Mesothelial cell of epicardium (in vitro differentiated cells): ENCODE measurements at regions not wholly inside any gene's neighbourhood (a gene's known extent, or its start where the extent isn't known, plus 50 kb on each side); places are given as distances from the start of the nearest gene placed in this dataset.

Experiments used
- DNase-seq, 2 experiments: peaks; one replicate each; pipeline ENCODE4 v3.0.0; 2021; ENCODE audit warnings: low spot score in 2 of 2; ENCODE audit not compliant: unreplicated experiment in 2 of 2
- H3K27ac Mint-ChIP-seq: 2 replicates; pipeline ENCODE4 v1.8.0; 2021; ENCODE audit warnings: mixed read lengths
- H3K27me3 Mint-ChIP-seq: 2 replicates; pipeline ENCODE4 v1.8.0; 2021; ENCODE audit warnings: low read depth, mixed read lengths
- H3K36me3 Mint-ChIP-seq: 2 replicates; pipeline ENCODE4 v1.8.0; 2021; ENCODE audit warnings: mixed read lengths
- H3K4me1 Mint-ChIP-seq: 2 replicates; pipeline ENCODE4 v1.8.0; 2021; ENCODE audit warnings: mixed read lengths
- H3K4me3 Mint-ChIP-seq: 2 replicates; pipeline ENCODE4 v1.8.0; 2021; ENCODE audit warnings: mild to moderate bottlenecking, moderate library complexity, mixed read lengths
- H3K9me3 Mint-ChIP-seq: 2 replicates; pipeline ENCODE4 v1.8.0; 2021; ENCODE audit warnings: mixed read lengths
- TF ChIP-seq, protein P1 (sequence below): fragments of 200-600 bp; sonication (generic); IDR thresholded peaks from one replicate; pipeline ENCODE4 v1.5.0; 2021; ENCODE audit warnings: antibody characterized with exemption; ENCODE audit not compliant: unreplicated experiment

DNA sequence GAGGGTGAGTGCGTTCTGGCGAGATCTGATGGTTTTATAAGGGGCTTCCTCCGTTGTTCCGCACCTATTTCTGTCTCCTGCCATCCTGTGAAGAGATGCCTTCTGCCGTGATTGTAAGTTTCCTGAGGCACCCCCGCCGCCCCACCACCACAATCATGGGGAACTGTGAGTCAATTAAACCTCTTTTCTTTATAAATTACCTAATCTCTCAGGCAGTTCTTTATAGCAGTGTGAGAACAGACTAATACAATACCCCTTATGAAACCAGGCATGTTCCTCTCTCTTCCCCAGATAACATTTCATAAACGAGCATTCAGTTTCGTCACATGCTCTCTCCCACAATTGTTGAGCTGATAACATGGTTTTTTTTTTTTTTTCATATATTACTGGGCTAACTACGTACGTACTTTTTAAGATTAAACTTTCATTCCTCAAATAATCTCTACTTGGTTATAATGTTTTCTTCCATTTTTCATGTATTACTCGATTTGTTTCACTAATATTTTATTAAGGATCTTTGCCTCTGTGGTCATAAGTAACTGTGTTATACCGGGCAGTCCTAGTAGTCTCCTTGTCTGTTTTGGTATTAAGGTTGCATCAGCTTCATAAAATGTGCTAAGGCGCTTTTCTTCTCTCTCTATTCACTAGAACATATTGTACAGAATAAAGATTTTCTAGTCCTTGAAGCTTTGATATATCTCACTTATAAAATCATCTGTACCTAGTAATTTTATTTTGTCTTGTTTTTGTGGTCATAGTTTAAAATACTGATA is 64.9 kb upstream of the MVB12B start:
- no peak for DNase-seq
- Mint-ChIP-seq H3K4me1 (peaks cover 3% of the 10 kb centered on the region), H3K4me3 (no peak overlapping the region), H3K27me3 (peaks cover 72% of the 10 kb centered on the region), H3K27ac (no peak overlapping the region), H3K9me3 (peaks cover 8% of the 10 kb centered on the region), H3K36me3 (no peaks in the 10 kb centered on the region)
- TF ChIP-seq, protein P1, sequence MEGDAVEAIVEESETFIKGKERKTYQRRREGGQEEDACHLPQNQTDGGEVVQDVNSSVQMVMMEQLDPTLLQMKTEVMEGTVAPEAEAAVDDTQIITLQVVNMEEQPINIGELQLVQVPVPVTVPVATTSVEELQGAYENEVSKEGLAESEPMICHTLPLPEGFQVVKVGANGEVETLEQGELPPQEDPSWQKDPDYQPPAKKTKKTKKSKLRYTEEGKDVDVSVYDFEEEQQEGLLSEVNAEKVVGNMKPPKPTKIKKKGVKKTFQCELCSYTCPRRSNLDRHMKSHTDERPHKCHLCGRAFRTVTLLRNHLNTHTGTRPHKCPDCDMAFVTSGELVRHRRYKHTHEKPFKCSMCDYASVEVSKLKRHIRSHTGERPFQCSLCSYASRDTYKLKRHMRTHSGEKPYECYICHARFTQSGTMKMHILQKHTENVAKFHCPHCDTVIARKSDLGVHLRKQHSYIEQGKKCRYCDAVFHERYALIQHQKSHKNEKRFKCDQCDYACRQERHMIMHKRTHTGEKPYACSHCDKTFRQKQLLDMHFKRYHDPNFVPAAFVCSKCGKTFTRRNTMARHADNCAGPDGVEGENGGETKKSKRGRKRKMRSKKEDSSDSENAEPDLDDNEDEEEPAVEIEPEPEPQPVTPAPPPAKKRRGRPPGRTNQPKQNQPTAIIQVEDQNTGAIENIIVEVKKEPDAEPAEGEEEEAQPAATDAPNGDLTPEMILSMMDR = no peak

DNA sequence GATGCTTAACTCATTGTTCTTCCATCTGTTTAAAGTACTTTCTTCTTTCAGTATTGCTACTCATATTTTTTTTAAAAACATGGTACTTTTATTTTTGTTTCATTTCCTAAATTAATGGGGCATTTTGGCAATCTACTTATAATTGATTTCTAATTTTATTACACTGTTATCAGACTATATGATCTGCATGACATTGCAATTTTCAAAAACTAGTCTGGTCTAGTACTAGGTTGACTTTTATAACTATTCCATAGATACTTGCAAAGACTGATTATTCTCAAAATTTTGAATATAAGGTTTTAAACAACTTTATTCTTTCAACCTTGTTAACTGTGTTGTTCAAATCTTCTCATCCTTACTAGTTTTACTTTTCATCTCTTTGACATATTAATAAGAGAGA is 63.9 kb upstream of the MVB12B start:
- peaks cover 63% of the 10 kb centered on the region for H3K27me3 Mint-ChIP-seq
- H3K27ac Mint-ChIP-seq = no peak overlapping the region
- H3K4me1 Mint-ChIP-seq = peaks cover 3% of the 10 kb centered on the region
- DNase-seq = no peak
- TF ChIP-seq, protein P1 = no peak
- H3K4me3 Mint-ChIP-seq = no peak overlapping the region
- no peaks in the 10 kb centered on the region for H3K36me3 Mint-ChIP-seq
- H3K9me3 Mint-ChIP-seq = peaks cover 8% of the 10 kb centered on the region

DNA sequence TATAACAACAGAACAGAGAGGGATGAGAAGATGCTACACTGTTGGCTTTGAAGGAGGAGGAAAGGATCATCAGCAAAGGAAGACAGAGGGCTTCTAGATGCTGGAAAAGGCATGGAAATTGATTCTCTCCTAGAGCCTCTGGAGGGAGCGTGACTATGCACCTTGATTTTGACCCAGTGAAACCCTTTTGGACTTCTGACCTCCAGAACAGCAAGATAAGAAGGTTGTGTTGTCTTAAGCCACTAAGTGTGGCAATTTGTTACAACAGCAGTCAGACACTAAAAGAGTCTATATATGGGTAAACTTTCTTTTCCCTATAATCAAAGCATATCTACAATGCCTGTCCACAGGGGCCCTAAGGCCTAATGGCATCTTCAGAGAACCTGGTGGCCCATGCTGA is 56.1 kb upstream of the MVB12B start:
- peaks cover 6% of the 10 kb centered on the region for H3K27me3 Mint-ChIP-seq
- H3K9me3 Mint-ChIP-seq = peaks cover 15% of the 10 kb centered on the region
- peaks cover 5% of the 10 kb centered on the region for H3K36me3 Mint-ChIP-seq
- no peak overlapping the region for H3K4me3 Mint-ChIP-seq
- peaks cover 7% of the 10 kb centered on the region for H3K4me1 Mint-ChIP-seq
- no peak overlapping the region for H3K27ac Mint-ChIP-seq
- no peak for DNase-seq
- TF ChIP-seq, protein P1 = no peak

DNA sequence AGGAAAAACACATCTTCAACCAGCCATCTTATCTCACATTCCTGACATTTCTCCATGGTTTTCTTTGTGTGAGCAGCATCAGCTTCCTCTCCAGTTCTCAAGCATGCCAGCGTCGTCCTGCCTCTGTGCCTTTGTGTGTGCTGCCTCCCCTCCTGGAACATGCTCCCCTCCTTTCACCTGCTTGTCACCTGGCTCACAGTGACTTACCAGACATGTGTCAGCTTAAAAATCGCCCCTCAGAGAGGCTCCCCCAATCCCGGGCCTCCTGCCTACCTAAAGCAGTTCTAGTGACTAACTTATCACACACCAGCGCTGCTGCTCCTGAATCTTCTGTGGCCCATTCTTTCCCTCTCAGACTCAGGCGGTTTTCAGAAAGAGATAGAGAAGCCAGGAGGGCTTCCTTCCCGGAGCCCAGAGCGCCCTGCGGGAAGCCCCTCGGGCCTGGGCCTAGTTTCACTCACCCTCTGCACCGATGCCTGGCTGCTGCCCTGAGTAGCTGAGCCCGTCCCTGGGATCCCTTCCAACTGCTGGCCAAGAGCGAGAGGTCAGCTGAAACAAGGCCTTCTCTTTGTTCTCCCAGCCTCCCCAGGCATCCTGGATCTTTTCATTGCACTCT is 51.1 kb upstream of the MVB12B start:
- H3K4me3 Mint-ChIP-seq = no peak overlapping the region
- peaks cover 6% of the 10 kb centered on the region for H3K36me3 Mint-ChIP-seq
- TF ChIP-seq, protein P1 = no peak
- no peaks in the 10 kb centered on the region for H3K27me3 Mint-ChIP-seq
- peaks cover 38% of the 10 kb centered on the region for H3K9me3 Mint-ChIP-seq
- peak overlapping the region; percentile 57 for H3K27ac Mint-ChIP-seq
- peaks cover 12% of the 10 kb centered on the region for H3K4me1 Mint-ChIP-seq
- DNase-seq = no peak

DNA sequence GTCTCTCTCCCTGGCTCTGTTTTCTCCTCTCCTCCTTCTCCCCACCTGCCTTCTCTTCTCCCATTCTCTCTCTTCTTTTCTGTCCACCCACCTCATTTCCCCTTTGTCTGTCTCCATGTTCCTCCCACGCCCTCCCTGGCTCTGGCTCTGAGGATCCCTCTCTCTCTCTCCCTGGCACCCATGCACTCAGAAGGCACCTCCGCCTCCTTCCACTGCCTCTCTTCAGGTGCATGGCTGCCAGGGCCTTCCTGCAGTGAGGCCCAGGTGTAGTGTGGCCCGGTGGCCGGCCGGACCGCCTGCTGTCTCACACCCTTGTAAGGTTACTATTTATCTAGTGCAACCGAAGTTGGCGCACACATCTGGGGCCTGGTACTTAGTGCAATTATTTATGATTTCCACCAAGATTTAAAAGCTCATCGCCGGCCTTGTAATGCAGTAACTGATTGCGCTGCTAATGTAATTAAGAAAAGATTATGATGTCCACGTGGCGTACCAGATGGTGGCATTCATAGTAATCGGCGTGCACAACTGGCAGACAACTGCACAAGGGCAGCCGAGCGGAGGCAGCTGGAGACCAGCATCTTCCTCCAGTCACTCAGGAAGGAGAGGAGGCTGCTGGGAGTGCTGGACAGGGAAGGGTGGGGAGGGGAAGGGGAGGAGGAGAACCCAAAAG is 50.4 kb upstream of the MVB12B start:
- no peaks in the 10 kb centered on the region for H3K27me3 Mint-ChIP-seq
- peaks cover 6% of the 10 kb centered on the region for H3K36me3 Mint-ChIP-seq
- H3K9me3 Mint-ChIP-seq = peaks cover 39% of the 10 kb centered on the region
- TF ChIP-seq, protein P1 = no peak
- no peak for DNase-seq
- H3K27ac Mint-ChIP-seq = peak overlapping the region; percentile 57
- H3K4me1 Mint-ChIP-seq = peaks cover 12% of the 10 kb centered on the region
- H3K4me3 Mint-ChIP-seq = no peak overlapping the region
